Keratinocyte (primary cell): ENCODE measurements at regions not wholly inside any gene's neighbourhood (a gene's known extent, or its start where the extent isn't known, plus 50 kb on each side); places are given as distances from the start of the nearest gene placed in this dataset.

Source experiments
- CTCF ChIP-seq, 3 experiments: IDR thresholded peaks in 1 of 3; conservative IDR thresholded peaks in 1 of 3; optimal IDR thresholded peaks in 1 of 3; 2 replicates in 2 of 3; 3 replicates in 1 of 3; pipeline versions ENCODE3 to v1.5.1; 2011; ENCODE audit warnings: low read length in 3 of 3, mild to moderate bottlenecking in 3 of 3, moderate library complexity in 2 of 3, control low read depth in 1 of 3, inconsistent platforms in 1 of 3; ENCODE audit not compliant: insufficient read depth in 2 of 3; ENCODE audit errors: extremely low read depth in 1 of 3
- EZH2 ChIP-seq: IDR thresholded peaks from one replicate; pipeline ENCODE4 v1.6.1; 2012; ENCODE audit warnings: inconsistent platforms, mild to moderate bottlenecking, low read length, moderate library complexity

- TF ChIP-seq CTCF (optimal IDR thresholded peaks at IDR 0.05 in 1 of 3, IDR thresholded peaks at IDR 0.05 in 1 of 3, conservative IDR thresholded peaks at IDR 0.05 in 1 of 3; ENCODE audit: extremely low read depth in 1 of 3, insufficient read depth in 2 of 3, low read length in 3 of 3): no peak
- no peak for TF ChIP-seq EZH2
Measured at GRCh38 chr5:29077451-29077850, 2039.1 kb upstream of the CDH9 start.
